Adrenal gland (tissue), 9 donors: ENCODE measurements at regions not wholly inside any gene's neighbourhood (a gene's known extent, or its start where the extent isn't known, plus 50 kb on each side); places are given as distances from the start of the nearest gene placed in this dataset.

Source experiments
- DNase-seq, 7 donors: peaks; one replicate each; pipeline ENCODE4 v3.0.0-alpha.2; 2019 to 2020
- H3K27ac ChIP-seq, 5 donors: fragments of 200-600 bp; sonication (generic) in 4 of 5; 1 replicate in 3 of 5; 2 replicates in 2 of 5; pipeline versions ENCODE4 v1.5.1 to v1.8.0; 2016 to 2020; ENCODE audit warnings: mild to moderate bottlenecking in 1 of 5
- H3K27me3 ChIP-seq: fragments of 200-600 bp; 2 replicates; pipeline ENCODE4 v1.8.0; 2021
- H3K36me3 ChIP-seq, 2 donors: fragments of 200-600 bp; replicated peaks in 1 of 2; 1 replicate in 1 of 2; 2 replicates in 1 of 2; pipeline versions ENCODE4 v1.5.1 to v1.8.0; 2018 to 2022
- H3K4me1 ChIP-seq, 2 donors: fragments of 200-600 bp; replicated peaks in 1 of 2; 1 replicate in 1 of 2; 2 replicates in 1 of 2; pipeline versions ENCODE4 v1.5.1 to v1.8.0; 2018 to 2021
- H3K4me3 ChIP-seq, 4 donors: fragments of 200-600 bp; sonication (generic) in 3 of 4; one replicate each; pipeline ENCODE4 v1.5.1; 2016 to 2018
- H3K9me3 ChIP-seq, 3 donors: fragments of 200-600 bp; sonication (generic) in 1 of 3; replicated peaks in 1 of 3; 1 replicate in 2 of 3; 2 replicates in 1 of 3; pipeline versions ENCODE4 v1.5.1 to v1.8.0; 2016 to 2021
- CTCF ChIP-seq, 6 experiments: fragments of 450-650 bp in 4 of 6; fragments of 200-600 bp in 2 of 6; sonication (generic) in 1 of 6; IDR thresholded peaks; 1 replicate in 5 of 6; 2 replicates in 1 of 6; pipeline versions ENCODE4 v1.5.1 to v1.8.0; 2016 to 2021; ENCODE audit warnings: antibody characterized with exemption in 6 of 6, mild to moderate bottlenecking in 2 of 6, moderate library complexity in 1 of 6
- POLR2A ChIP-seq, 2 donors: fragments of 450-650 bp; IDR thresholded peaks; one replicate each; pipeline ENCODE4 v1.6.1; 2017; ENCODE audit warnings: antibody characterized with exemption in 2 of 2, mild to moderate bottlenecking in 2 of 2, moderate library complexity in 1 of 2
- WGBS, 4 donors: extraction: QIAGEN DNeasy Blood & Tissue Kit in 2 of 4; methylation state at CpG; one replicate each; pipeline versions ENCODE4 v1.1.5 to v1.1.7; 2013 to 2017; 5-methylcytosine and 5-hydroxymethylcytosine counted together
- intact Hi-C, 2 donors: fragments of 100-400 bp; cut with DNase I; formaldehyde crosslinking; loops; one replicate each; pipeline versions ENCODE4 v1.14.1 to v1.15.0; 2022 to 2023
- donor health status: healthy with polysubstance abuse.
- donor health status: Bipolar disorder and iron deficiency.
- donor health status: DM: yes; HTN: yes; CAD: no.
- donor health status: DM: no; HTN: no; CAD: no.
- donor health status: DM: no; HTN: no; CAD: no.

DNA sequence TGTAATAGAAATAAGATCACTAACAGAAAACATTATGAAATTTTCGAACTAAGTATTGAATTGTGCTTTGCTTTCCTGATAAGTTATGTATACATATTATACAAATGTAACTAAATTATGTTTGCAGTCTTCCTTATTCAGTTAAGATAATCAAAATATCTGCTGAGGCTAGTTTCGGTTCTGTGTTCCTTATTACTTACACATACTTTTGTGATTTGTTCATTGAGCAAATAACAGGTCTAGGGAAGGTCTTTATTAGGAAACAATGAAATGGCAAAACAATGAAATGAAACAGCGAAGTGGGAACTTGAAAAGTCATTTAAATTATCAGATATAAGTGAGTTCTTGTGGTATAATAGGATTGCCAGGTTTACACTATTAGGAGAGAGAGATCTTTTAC is 352.4 kb downstream of the GRIA2 start:
- H3K9me3 ChIP-seq: no peaks in the 10 kb centered on the region

DNA sequence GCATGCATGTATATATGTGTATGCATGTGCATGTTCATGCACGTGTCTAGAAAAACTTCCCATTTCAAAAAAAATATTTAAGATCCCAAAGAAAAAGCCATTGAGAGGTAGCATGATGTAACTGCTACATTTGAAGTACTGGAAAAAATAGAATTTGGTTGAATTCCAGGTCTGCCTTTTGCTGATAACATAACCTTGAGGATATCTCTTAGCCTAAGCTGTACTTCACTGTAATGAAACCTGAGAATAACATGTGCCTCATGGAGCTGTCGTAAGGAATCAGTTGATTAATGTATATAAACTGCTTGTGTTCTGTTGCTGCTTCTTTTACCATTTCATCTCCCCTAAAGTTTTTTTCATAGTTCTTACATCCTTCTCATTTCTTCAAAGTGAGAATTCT is 351.8 kb downstream of the GRIA2 start:
- WGBS, 4 donors: 33 to 42% (median 37%) methylated on average over 2 of the region's 2 CpGs
- H3K27ac ChIP-seq: no peak overlapping the region
- no peaks in the 10 kb centered on the region for H3K36me3 ChIP-seq

More for the DNA sequence above, 352.4 kb downstream of the GRIA2 start:
- intact Hi-C loops: no loop called here
- no peak overlapping the region for H3K4me3 ChIP-seq
- WGBS, 4 donors: 70 to 78% (median 75%) methylated on average over 3 of the region's 3 CpGs
- H3K27me3 ChIP-seq: no peaks in the 10 kb centered on the region
- no peak for DNase-seq
- H3K36me3 ChIP-seq: no peaks in the 10 kb centered on the region
- no peaks in the 10 kb centered on the region for H3K4me1 ChIP-seq
- TF ChIP-seq CTCF (IDR thresholded peaks at IDR 0.05) (no peak), POLR2A (IDR thresholded peaks at IDR 0.05) (no peak)
- H3K27ac ChIP-seq: no peak overlapping the region

GRCh38 chr4:157564771-157565170 is 344.2 kb downstream of the GRIA2 start:
- Histone ChIP-seq H3K36me3 (no peaks in the 10 kb centered on the region), H3K4me3 (no peak overlapping the region), H3K27ac (no peak overlapping the region), H3K9me3 (no peaks in the 10 kb centered on the region), H3K4me1 (no peaks in the 10 kb centered on the region), H3K27me3 (no peaks in the 10 kb centered on the region)
- no peak for TF ChIP-seq CTCF (IDR thresholded peaks at IDR 0.05)
- TF ChIP-seq POLR2A (IDR thresholded peaks at IDR 0.05): no peak
- WGBS, 4 donors: 62 to 81% (median 67%) methylated on average over 2 of the region's 2 CpGs
- DNase-seq: no peak
- intact Hi-C loops: no loop called here

More for the DNA sequence above, 351.8 kb downstream of the GRIA2 start:
- Histone ChIP-seq H3K4me3 (no peak overlapping the region), H3K9me3 (no peaks in the 10 kb centered on the region), H3K4me1 (no peaks in the 10 kb centered on the region), H3K27me3 (no peaks in the 10 kb centered on the region)
- no peak for DNase-seq
- TF ChIP-seq CTCF (IDR thresholded peaks at IDR 0.05) (no peak), POLR2A (IDR thresholded peaks at IDR 0.05) (no peak)
- intact Hi-C loops: no loop called here

DNA sequence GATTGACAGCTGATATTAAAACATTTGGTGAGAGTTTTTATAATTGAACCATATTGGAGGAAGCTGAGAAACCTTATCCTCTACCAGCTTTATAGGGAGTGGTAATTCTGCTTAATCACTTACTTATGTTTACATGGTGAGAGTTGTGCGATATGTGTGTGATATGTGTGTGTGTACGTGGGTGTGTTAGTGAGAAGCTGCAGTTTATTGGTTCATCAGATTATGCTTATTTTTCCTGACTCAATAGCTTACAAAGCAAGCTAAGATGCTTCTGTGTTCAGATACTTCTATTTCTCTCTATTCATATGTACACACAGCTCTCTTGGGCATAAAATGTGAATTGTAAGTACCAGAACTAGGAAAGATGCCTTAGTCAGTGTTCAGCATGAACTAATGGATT is 343.7 kb downstream of the GRIA2 start:
- Histone ChIP-seq H3K4me1 (no peaks in the 10 kb centered on the region), H3K4me3 (no peak overlapping the region), H3K36me3 (no peaks in the 10 kb centered on the region), H3K9me3 (no peaks in the 10 kb centered on the region), H3K27ac (no peak overlapping the region), H3K27me3 (no peaks in the 10 kb centered on the region)
- intact Hi-C loops: no loop called here
- no peak for DNase-seq
- TF ChIP-seq POLR2A (IDR thresholded peaks at IDR 0.05) (no peak), CTCF (IDR thresholded peaks at IDR 0.05) (no peak)
- WGBS, 4 donors: 59 to 83% (median 71%) methylated on average over 2 of the region's 2 CpGs
